ENCODE measurements at regions not wholly inside any gene's neighbourhood (a gene's known extent, or its start where the extent isn't known, plus 50 kb on each side); places are given as distances from the start of the nearest gene placed in this dataset.
A peak's percentile ranks its signal among the peaks of the same experiment; 100 is the strongest.
"Not testable (repeated sequence)": the region's sequence is repeated elsewhere in the genome, so short reads cannot be mapped to it uniquely, and the experiment has no call there.

DNA sequence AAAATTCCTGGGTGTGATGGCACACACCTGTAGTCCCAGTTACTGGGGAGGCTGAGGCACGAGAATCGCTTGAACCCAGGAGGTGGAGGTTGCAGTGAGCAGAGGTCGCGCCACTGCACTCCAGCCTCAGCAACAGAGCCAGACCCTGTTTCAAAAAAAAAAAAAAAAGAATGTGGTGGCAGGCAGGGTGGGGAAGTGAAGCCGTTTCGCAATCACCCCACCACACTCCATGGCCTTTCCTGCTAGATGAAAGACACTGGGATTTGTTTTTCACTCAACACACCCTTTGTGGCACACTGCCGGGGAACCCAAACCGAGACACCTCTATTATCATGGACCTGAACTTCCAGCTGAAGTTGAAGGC is 172.4 kb upstream of the IQSEC1 start:
- peak; percentile 79 for DNase-seq

DNA sequence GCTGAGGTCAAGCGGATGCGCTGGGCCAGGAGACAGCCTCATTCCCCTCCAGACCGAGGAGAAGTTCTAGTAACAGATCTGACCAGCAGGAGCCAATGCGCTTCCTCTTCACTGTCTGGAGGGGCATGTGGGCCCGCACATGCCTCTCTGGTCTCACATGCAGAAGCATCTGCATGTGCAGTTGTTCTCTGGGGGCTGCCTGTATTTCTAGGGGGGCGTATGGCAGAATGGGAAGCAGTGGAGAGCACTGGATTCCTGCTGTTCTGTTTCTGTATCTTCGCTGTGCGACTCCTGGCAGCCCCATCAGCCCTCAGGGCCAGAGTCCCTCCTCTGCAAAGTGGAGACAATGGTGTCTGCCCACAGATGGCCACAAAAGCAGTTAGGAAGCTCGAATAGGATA is 170.4 kb upstream of the IQSEC1 start:
- DNase-seq, result no peak

DNA sequence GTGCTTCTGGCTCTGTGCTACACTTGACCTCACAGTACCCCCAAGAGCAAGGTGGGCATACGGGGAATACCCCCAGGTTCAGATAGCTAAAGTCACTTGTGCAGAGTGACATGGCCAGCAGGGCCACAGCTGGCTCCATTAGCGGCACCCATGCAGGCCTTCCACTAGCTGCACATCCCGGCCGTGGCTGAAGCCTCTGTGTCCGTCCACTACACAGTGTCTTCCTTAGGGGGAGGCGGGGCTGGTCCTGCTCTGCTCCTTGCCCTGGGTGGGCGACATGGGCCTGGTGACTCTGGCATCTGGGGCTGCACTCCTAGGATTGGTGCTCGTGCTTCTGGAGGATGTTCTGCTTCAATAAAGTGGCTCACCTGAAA is 169.1 kb upstream of the IQSEC1 start:
- no peak for DNase-seq

DNA sequence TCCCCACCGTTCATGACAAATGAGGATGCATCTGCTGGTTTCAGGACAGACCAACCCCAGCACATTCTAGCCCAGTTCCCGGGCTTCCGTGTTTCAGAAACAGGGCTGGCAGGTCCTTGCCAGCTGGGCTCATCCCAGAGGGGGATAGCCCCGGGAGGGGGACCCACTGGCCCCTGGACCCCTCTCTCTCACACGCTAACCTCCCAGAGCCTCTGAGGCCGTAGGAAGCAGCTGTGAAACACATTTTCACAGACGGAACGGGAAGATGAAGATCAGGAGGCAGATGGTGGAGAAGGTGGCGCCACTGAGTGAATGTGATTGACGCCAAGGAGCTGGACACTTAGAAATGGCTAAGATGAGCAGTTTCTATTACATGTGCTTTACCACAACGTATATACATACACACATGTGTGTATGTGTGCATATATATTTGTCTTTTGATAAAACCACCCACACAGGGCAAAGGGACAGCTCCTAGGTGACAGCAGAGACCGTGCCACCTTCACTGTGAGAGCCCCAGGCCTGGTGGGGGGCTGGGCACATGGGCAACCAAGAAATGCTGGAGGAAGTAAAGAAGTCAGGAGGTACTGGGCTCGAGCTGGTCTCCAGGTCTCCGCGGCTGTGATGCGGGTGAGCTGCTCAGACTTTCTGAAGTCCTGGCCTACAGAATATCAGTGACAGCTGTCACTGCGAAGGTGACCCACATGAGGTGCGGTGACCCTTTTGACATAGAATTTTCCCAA is 168.6 kb upstream of the IQSEC1 start:
- no peak for DNase-seq

DNA sequence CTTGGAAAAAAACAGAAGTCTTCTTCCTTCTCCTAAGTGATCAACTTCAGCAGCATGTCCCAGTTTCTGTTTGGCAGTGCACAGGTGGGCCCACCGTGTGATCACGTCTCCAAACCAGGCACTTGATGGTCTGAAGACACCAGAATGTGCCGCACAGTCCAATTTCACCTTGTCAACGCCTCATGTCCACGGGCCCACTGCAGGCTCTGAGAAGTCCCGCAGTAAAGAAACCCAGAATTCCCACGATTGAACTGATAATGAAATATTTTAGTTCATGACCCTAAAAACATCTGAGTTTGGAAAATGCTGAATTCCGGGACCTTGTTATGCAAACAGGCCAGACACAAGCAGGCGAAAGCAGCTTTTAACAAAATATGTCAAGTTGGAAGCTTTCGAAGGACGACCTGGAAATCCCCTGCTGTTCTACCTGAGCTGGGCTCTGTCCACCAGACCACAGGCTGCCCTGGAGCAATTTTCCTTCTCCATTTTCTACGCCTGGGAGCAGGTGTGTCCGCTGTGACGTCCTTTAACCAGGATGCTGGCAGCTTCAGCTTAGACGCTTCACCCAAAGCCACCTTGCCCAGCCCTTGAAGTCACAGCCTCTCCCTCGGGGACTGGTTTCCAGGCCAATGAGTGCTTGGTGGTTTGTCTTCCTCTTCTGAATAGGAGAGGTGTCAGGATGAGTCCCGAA is 167.8 kb upstream of the IQSEC1 start:
- no peak for DNase-seq

DNA sequence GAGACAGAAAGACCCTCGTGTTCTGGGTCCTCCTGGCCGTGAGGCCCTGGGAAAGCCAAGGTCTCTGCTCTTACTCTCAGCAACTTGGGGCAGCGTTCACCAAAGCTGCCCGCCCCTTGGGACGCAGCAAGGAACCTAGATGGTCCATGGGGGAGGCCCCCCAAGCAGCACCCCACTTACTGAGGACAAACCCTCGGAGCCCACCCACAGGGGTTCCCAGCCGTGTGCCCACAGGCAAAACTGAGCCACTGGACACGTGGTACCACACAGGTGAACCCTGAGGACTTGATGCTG is 166.2 kb upstream of the IQSEC1 start:
- no peak for DNase-seq

DNA sequence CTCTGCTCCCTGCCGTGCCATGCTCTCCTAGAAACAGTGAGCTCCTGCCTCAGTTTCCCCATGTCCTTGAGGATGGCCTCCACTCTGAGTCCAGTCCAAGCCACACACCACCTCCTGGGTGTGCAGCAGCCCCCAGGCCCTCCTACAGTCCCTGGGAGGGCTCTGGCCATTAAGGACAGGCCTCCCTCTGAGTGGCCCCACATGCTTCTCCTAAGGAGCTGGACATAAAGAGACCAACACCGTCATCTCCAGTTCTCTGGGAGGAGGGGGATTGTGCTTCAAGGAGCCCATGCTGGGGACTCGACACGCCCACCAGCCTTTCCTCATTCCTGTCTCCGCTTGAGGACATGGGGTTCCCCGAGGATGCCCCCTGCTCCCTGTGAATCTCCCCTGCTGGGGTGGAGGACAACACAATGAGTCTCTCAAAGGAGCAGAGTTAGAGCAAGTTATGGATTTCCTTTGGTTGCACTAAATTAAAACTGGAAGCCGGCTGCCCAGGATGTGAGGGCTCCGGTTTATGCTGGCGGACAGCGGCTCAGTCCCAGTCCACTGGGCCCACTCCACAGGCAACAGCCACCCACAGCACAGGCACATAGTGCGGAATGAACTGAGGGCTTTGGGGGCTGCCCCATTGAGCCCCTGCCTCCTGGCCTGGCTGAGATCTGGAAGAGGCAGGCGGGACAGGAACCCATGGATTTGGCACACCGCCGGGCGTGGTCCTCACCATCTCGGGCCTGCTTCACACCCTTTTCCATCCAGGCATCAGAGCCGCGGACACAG is 165.6 kb upstream of the IQSEC1 start:
- no peak for DNase-seq

DNA sequence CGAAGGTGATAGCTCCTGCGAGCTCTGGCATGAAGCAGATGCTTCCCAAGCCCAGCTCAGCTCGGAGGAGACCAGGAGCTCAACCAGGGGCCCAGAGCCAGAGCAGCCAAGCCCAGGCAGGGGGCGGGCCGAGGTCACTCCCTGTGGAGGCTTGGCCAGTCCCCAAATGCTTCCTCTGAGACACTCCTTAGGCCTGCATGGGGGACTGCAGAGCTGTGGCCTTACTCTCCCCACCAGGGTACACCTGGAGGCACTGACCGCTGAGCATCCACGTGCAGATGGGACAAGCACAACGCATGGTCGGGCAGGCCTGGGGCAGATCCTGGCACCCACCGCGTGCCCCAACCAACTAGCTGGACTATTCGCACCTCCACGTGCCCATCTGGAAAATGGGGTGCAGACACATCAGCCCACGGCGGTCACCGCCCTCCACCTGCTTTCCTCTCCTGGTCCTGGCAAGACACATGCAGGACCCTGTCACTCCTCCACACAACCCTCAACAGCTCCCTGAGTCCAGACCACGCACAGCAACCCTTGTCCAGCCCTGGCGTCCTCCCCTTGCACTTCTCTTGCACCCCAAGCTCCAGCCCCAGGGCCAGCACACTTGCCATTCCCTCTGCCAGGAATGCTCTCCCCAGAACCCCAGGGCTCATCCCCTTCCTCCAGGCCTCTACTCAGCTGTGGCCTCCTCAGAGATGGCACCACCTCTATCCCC is 164.7 kb upstream of the IQSEC1 start:
- DNase-seq, result no peak

DNA sequence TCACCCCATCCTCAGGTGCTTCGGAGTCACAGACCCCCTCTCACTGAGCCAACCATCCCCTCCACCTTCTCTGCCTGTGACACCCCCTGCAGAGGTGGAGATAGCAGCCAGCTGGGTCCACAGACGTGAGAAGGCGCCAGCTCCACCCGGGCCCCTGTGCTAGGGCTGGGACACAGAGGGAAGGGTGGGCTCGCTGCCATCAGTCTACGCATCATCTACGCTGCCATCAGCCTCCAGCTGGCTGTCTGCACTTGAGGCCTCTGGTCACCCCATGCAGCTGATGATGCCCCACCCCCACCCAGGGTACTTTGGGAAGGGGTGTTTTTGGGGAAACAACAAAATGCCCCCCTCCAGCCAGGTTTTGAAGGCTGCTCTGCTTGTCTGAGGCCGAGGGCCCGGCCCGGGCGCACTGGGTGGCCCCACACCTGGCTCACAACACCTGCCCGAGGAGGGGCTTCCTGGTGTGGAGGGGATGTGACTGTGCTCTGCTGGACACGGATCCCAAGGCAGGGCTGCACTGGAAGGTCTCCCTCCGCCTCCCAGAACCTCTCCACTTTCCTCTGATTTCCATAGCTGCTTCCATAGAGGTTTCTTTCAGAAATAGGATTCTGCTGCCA is 163.4 kb upstream of the IQSEC1 start:
- no peak for DNase-seq

DNA sequence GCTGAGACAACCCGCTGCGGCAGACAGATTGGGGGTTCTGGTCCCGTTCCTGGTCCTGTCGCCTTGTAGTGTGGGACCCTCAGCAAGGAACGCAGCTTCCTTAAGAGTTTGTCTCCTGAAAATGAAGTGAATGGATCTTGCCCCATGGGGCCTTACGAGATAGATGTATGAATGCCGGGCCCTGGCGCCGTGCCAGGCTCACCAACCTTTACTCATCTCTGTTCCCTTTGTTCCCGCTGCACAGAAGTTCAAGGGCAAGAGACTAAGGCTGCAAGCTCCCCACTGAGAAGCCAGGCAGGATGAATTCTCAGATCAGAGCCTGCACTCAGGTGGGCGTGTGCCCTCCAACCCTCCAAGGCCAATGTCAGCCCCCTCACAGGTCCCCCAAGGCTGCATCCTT is 162.7 kb upstream of the IQSEC1 start:
- no peak for DNase-seq

DNA sequence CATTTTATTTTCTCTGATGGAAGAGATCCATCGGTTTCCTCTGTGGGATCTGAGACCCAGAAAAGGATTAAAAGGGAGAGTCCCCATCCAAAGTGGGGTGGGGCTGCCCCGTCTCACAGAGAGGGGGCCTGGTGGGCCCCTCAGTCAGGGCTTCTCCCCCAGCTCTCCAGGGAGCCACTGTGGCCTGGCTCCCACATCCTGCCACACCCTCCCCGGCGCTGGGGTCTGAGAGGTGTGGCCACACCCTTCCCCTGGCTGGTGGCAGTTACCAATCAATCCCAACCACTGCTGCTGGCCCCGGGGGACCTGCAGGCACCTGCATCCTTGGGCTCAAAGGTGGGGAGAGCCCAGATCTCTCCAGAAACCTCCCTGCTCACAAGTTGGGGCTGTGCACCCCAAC is 161.8 kb upstream of the IQSEC1 start:
- DNase-seq, result no peak

DNA sequence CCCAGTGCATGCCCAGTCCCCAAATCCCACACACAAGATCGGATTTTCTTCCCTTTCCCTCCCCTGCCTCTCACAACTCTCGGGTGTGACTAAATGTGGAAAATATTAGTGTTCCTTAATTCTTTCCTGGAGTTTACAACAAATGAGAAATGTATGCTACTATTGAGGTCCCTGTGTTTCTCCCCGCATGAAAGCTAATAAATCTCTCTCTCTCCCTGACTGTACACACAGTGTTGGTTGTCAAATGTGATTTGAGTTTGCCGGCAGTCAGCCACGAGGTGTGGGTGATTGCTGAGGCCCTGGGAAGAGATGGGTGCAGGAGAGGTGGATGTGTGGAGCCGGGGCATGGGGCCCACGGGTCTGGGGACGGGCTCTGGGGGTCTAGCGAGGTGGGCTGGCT is 161.4 kb upstream of the IQSEC1 start:
- DNase-seq, result no peak

DNA sequence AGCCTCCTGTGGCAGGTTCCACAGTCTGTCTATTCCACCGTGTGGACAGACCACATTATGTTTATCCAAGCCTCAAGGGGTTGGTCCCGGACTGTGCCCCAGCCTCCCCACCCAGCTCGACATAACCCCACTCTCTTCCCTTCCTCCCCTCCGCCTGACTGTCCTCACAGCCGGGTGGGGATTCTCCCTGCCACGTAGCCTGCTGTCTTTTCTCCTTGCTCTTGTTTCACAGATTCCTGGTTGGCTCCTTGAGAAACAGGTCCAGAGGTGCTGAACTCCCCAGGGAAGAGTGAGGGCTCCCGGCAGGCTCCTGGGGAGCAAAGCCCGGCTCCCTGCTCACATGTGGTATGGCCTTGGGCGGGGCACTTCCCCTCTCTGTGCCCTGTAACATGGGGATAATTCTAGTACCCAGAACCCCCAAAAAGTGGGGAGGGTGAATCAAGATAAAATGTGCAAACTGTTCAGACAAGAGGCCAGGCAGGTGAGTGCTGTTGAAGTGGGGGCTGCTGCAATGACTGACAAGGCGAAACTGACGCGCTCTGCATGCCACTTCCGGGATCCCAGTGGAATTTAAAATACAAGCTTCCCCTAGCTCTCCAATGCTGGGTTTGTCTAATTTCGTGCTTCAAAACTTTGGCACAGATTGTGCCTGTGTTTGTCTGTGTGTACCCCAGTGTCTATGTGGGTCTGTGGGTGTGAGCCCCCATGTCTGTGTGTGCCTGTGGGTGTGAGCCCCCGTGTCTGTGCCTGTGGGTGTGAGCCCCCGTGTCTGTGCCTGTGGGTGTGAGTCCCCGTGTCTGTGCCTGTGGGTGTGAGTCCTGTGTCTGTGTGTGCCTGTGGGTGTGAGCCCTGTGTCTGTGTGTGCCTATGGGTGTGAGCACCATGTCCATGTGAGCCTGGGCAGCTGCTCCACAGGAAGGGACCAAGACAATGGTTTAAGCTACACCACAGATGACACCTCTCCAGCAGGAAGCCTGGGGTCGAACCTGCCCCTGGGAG is 160.6 kb upstream of the IQSEC1 start:
- DNase-seq, result no peak

DNA sequence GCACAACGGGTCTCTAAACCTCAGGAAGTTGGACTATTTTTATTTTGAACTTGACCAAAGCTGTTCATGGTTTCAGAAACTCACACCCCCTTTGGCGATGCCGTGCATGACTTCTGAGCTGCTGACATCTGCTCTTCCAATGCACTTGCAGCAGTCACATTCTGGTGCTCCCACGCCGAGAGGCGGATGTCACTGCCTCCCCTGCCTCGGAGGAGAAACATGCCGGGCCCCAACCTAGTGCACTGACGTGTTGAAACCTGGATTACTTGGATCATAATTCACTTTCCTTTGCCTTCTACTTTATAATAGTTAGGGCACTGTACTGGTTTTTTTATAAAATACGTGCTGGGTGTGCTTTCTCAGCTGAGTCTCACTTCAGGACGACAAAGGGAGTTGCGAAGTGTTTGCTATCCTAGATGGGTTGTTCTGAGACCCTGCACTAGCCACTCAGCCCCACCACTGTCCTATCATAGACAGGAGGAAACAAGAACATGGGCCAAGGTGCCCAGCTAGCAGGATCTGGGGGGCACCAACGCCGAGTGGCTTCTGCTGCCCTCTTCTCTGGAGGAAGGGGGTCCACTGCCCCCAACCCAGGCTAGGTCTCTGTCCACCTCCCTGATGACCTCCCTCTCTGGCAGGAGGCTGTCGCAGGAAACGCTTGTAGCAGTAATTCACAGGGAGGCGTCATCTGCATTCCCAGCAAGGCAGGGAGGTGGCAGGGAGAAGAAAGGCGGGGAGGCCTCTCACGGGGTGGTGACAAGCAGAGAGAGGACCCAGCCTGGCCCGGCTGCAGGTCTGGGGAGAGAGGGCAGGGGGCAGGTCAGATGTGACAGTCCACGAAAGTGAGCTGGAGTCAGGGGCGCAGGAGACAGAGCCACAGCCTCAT is 158.8 kb upstream of the IQSEC1 start:
- no peak for DNase-seq

DNA sequence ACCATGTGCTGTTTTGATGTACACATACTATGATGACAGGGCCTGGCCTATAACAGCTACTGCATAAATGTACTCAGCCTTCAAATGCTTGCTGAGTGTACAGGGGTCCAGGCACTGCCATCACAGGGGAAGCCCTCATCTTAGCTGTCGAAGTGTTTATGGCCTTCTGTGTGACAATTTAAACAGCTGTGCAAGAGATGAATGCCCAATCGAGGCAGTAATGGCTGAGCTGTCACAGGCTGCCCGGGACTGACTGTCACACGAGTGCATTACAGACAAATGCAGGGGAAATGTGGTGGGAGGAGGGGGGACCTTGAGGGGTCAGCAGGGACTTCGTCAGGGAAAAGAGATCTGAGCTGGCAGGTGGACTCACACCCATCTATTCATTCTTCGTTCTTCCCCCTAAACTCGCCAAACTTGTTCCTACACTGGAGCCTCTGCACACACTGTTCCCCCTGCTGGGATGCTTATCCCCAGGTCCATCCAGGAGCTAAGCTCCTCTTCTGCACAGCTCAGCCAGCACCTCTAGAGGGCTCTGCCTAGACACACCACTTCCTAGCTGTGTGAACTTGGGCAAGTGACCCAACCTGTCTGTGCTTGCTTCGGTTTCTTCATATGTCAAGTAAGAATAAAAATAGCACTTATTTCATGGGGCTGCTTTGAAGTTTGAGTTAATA is 156.2 kb upstream of the IQSEC1 start:
- peak; percentile 7 for DNase-seq

DNA sequence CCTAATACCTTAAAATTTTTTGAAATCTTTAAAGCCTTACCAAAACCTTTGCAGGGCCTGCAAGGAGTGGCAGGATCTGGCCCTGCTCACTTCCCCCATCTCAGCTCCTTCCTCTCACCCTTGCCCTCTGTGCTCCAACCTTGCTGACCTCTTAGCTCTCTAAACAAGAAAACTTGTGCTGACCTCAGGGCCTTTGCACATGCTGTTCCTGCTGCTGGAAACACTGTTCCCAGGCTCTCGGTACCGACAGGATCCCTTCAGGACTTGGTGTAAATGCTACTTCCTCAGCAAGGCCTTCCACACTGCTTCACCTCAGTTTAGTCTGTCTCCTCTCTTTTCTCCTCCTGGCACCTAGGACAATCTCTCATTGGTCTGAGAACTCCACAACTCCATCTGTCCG is 155.4 kb upstream of the IQSEC1 start:
- DNase-seq, result no peak

DNA sequence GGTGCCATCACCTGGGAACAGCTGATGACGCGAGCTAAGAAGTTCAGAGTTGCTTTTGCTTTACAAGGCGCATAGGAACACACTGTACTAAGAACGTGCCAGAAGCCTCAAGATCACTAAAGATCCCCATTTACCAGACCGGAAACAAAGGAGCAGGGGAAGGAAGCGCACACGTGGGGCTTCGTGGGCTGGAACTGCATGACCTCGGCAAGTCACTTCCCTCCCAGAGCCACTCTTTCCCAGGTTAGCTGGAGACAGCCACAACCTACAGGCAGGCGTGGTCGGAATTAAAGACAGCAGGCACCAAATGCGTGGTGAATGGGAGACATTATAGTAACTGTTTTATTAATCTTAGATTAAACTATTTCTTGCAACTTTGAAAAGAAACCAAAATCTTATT is 154.9 kb upstream of the IQSEC1 start:
- not testable (repeated sequence) for DNase-seq

DNA sequence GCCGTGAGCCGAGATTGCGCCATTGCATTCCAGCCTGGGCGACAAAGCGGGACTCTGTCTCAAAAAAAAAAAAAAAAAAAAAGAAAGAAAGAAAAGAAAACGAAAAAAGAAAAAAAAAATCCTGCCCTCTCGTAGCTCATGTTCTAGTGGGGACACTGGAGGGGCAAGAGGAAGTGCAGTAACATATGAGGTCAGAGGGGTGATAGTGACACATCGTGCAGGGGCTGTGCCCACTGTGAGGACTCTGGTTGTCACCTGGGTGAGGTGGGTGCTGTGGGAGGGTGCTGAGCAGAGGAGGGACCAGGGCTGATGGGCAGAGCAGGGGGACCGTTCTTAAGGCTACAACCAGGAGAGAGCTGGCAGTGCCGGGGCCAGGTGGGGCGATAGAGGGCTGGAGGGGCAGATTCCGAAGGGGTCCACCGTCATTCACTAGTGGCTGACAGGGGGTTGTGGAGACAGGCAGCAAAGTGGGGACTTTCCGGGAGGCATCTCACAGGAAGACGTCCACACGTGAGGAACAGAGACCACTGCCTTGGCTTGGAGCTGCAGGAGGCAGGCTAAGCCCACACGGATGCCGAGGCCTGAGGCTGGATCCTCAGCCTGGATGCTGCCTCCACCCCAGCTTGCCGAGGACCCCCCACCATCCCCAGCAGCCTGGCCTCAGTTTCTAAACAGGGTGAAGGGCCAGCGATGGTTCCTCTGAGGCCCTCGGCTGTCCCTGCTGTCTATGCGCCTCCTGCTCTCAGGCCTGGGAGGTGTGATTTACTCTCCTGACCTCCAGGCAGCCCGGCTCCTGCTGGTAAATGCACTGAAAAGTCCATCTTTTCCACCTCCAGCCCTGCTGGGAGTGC is 154.3 kb upstream of the IQSEC1 start:
- no peak for DNase-seq

DNA sequence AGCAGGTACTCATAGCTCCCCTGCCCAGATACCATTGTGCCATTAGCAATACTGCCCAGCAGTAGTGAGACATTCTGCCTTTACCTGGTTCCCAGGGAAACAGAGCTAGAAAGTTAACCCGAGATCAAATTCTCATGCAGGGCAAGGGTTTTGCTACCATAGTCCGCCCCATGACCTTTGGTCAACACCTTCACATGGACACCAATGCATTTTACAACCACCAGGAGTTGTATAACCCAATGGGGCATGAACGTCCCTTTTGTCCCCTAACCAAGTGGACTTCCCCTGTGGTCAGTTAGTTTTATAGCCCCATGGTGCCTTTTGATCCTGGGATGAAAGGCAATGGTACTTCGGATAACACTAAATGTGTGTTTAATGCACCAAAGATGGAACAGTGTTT is 151.7 kb upstream of the IQSEC1 start:
- no peak for DNase-seq
